HG03565 (cell line): ENCODE measurements at regions not wholly inside any gene's neighbourhood (a gene's known extent, or its start where the extent isn't known, plus 50 kb on each side); places are given as distances from the start of the nearest gene placed in this dataset.
"Not testable (repeated sequence)": the region's sequence is repeated elsewhere in the genome, so short reads cannot be mapped to it uniquely, and the experiment has no call there.

Experiments
- ATAC-seq: cut with Tn5 transposase; IDR thresholded peaks from one replicate; pipeline ENCODE4 v1.9.1; 2021; ENCODE audit warnings: mild to moderate bottlenecking, moderate library complexity; ENCODE audit not compliant: unreplicated experiment

GRCh38 chr6:17013701-17014100 lies 88.1 kb upstream of the STMND1 start:
- ATAC-seq, result no peak

- ATAC-seq, result no peak
Measured at GRCh38 chr6:17012421-17013225, 89.2 kb upstream of the STMND1 start.

- no peak for ATAC-seq
Measured at GRCh38 chr6:17011985-17012384, 89.9 kb upstream of the STMND1 start.

GRCh38 chr6:17007749-17008148 lies 94.1 kb upstream of the STMND1 start:
- no peak for ATAC-seq

- no peak for ATAC-seq
Measured at GRCh38 chr6:17006543-17006942, 95.3 kb upstream of the STMND1 start.

GRCh38 chr6:17004269-17004668 lies 97.6 kb upstream of the STMND1 start:
- ATAC-seq, result no peak

GRCh38 chr6:17002123-17002522 lies 99.7 kb upstream of the STMND1 start:
- ATAC-seq, result no peak

GRCh38 chr6:17001188-17001587 lies 100.7 kb upstream of the STMND1 start:
- no peak for ATAC-seq

GRCh38 chr6:16999491-17000436 lies 102.1 kb upstream of the STMND1 start:
- ATAC-seq, result no peak

GRCh38 chr6:16998461-16998860 lies 103.4 kb upstream of the STMND1 start:
- no peak for ATAC-seq

GRCh38 chr6:16995511-16996250 lies 106.2 kb upstream of the STMND1 start:
- no peak for ATAC-seq

- ATAC-seq, result no peak
Measured at GRCh38 chr6:16993396-16993795, 108.5 kb upstream of the STMND1 start.

GRCh38 chr6:16991981-16992629 lies 109.7 kb upstream of the STMND1 start:
- no peak for ATAC-seq

- not testable (repeated sequence) for ATAC-seq
Measured at GRCh38 chr6:16989976-16990375, 111.9 kb upstream of the STMND1 start.

- no peak for ATAC-seq
Measured at GRCh38 chr6:16989382-16989781, 112.5 kb upstream of the STMND1 start.

GRCh38 chr6:16987996-16988395 lies 113.9 kb upstream of the STMND1 start:
- ATAC-seq, result no peak

GRCh38 chr6:16985513-16986284 lies 116.2 kb upstream of the STMND1 start:
- no peak for ATAC-seq

- ATAC-seq, result no peak
Measured at GRCh38 chr6:16982807-16983206, 119.0 kb upstream of the STMND1 start.

GRCh38 chr6:16979677-16980370 lies 122.0 kb upstream of the STMND1 start:
- no peak for ATAC-seq
